Testis (tissue), 2 donors: ENCODE measurements at regions not wholly inside any gene's neighbourhood (a gene's known extent, or its start where the extent isn't known, plus 50 kb on each side); places are given as distances from the start of the nearest gene placed in this dataset.

ENCODE experiments used
- CTCF ChIP-seq, 3 experiments: fragments of 450-650 bp in 2 of 3; fragments of 200-600 bp in 1 of 3; sonication (generic) in 1 of 3; IDR thresholded peaks; one replicate each; pipeline ENCODE4 v1.5.1; 2016 to 2019; ENCODE audit warnings: antibody characterized with exemption in 3 of 3, mild to moderate bottlenecking in 2 of 3, moderate library complexity in 1 of 3
- POLR2A ChIP-seq: fragments of 450-650 bp; IDR thresholded peaks from one replicate; pipeline ENCODE4 v1.6.1; 2017; ENCODE audit warnings: antibody characterized with exemption, mild to moderate bottlenecking, moderate library complexity

DNA sequence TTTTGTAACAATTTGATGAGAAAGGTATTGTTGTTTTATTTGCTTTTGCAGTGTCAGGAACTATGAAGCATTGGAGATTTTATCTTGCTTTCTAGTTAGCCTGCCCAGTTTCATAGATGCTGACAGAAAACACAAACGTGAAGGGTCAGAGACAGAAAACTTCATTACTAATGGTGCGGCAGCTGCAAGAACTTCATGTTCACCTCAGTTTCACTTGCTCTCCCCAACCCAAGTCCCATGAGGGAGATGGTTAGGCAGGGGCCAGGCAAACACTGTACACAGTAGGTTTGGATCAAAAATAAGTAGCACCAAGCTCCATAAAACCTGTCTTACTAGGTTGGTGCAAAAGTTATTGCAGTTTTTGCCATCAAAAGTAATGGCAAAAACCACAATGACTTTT, 550.2 kb upstream of the MIR17HG start:
- TF ChIP-seq POLR2A (no peak), CTCF (IDR thresholded peaks at IDR 0.05) (no peak)
